ENCODE measurements at regions not wholly inside any gene's neighbourhood (a gene's known extent, or its start where the extent isn't known, plus 50 kb on each side); places are given as distances from the start of the nearest gene placed in this dataset.

- DNase-seq: no peak
- TF ChIP-seq POLR2AphosphoS5 (IDR thresholded peaks at IDR 0.05) (no peak), EP300 (IDR thresholded peaks at IDR 0.05; ENCODE audit: low read depth) (no peak), POLR2A (IDR thresholded peaks at IDR 0.05) (no peak)
- TF ChIP-seq, protein P1, sequence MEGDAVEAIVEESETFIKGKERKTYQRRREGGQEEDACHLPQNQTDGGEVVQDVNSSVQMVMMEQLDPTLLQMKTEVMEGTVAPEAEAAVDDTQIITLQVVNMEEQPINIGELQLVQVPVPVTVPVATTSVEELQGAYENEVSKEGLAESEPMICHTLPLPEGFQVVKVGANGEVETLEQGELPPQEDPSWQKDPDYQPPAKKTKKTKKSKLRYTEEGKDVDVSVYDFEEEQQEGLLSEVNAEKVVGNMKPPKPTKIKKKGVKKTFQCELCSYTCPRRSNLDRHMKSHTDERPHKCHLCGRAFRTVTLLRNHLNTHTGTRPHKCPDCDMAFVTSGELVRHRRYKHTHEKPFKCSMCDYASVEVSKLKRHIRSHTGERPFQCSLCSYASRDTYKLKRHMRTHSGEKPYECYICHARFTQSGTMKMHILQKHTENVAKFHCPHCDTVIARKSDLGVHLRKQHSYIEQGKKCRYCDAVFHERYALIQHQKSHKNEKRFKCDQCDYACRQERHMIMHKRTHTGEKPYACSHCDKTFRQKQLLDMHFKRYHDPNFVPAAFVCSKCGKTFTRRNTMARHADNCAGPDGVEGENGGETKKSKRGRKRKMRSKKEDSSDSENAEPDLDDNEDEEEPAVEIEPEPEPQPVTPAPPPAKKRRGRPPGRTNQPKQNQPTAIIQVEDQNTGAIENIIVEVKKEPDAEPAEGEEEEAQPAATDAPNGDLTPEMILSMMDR (IDR thresholded peaks at IDR 0.05): no peak
- Histone ChIP-seq H3K27ac (no peak overlapping the region), H3K4me1 (no peaks in the 10 kb centered on the region), H3K9me3 (no peaks in the 10 kb centered on the region), H3K27me3 (no peaks in the 10 kb centered on the region), H3K4me3 (no peak overlapping the region), H3K36me3 (no peaks in the 10 kb centered on the region)
- in situ Hi-C loops (cut with MboI; ENCODE audit: low pct_ligation_motif_present in 1 of 4, low pct_unique_long_range_greater_than_20kb in 1 of 4, low sequenced_read_pairs in 3 of 4): loop anchor here in 1 of 4 donors (25.0 kb wide), 1 partner anchor 1881 kb away; no protein-coding TSS in a partner anchor
- 41 to 56% methylated on average over 1 of the region's 1 CpG for WGBS, 2 donors (ENCODE audit: low coverage in 1 of 2)
- intact Hi-C loops (cut with DNase I; ENCODE audit: low total_unique reads): no loop called here
Measured at GRCh38 chr18:78168526-78168925, 811.1 kb upstream of the SALL3 start.

DNA sequence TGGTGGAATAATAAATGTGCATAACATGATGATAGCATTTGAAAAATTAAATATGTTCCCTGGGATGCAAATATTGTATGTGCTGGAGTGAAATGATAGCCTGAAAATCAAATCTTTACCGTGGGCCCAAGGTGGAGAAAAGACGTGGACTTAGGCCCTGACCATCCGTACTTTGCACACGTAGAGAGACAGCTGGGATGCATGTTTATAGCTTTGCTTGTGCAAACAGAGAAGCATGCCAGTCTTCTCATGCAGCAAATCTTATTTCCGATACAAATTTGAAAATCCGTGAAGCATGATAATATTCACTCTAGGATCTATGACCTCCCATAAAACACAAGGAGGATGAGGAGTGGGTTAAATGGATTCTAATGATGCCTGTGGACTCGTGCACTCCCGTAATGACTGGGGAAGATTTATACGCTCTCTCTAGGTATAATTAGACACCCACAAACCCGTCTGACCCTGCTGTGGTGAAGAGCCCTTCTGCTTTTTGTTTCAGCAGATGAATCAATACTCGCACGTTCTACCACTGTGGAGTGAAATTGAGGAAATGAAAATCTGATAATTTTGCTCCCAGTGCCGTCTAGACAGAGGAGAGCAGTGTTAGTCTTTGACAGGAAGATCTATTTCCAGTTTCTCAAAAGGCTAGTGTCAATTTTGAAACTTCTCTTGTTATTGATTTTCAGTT lies 810.3 kb upstream of the SALL3 start:
- intact Hi-C loops (cut with DNase I; ENCODE audit: low total_unique reads) (no loop called here), in situ Hi-C loops (cut with MboI; ENCODE audit: low pct_ligation_motif_present in 1 of 4, low pct_unique_long_range_greater_than_20kb in 1 of 4, low sequenced_read_pairs in 3 of 4) (loop anchor here in 1 of 4 donors (25.0 kb wide), 1 partner anchor 1882 kb away; no protein-coding TSS in a partner anchor)
- no peak for DNase-seq
- Histone ChIP-seq H3K27ac (no peak overlapping the region), H3K27me3 (no peaks in the 10 kb centered on the region), H3K9me3 (no peaks in the 10 kb centered on the region), H3K36me3 (no peaks in the 10 kb centered on the region), H3K4me1 (no peaks in the 10 kb centered on the region), H3K4me3 (no peak overlapping the region)
- TF ChIP-seq, protein P1 (IDR thresholded peaks at IDR 0.05): no peak
- TF ChIP-seq EP300 (IDR thresholded peaks at IDR 0.05; ENCODE audit: low read depth): no peak
- no peak for TF ChIP-seq POLR2A (IDR thresholded peaks at IDR 0.05)
- no peak for TF ChIP-seq POLR2AphosphoS5 (IDR thresholded peaks at IDR 0.05)
- WGBS, 2 donors (ENCODE audit: low coverage in 1 of 2): 24 to 47% methylated on average over 9 to 13 of the region's 13 CpGs

- in situ Hi-C loops (cut with MboI; ENCODE audit: low pct_ligation_motif_present in 1 of 4, low pct_unique_long_range_greater_than_20kb in 1 of 4, low sequenced_read_pairs in 3 of 4): loop anchor here in 1 of 4 donors (25.0 kb wide), 1 partner anchor 1885 kb away; no protein-coding TSS in a partner anchor
- Histone ChIP-seq H3K9me3 (no peaks in the 10 kb centered on the region), H3K36me3 (no peaks in the 10 kb centered on the region), H3K27me3 (no peaks in the 10 kb centered on the region), H3K4me3 (no peak overlapping the region), H3K4me1 (no peaks in the 10 kb centered on the region), H3K27ac (no peak overlapping the region)
- TF ChIP-seq EP300 (IDR thresholded peaks at IDR 0.05; ENCODE audit: low read depth) (no peak), POLR2A (IDR thresholded peaks at IDR 0.05) (no peak), POLR2AphosphoS5 (IDR thresholded peaks at IDR 0.05) (no peak)
- TF ChIP-seq, protein P1 (IDR thresholded peaks at IDR 0.05): no peak
- intact Hi-C loops (cut with DNase I; ENCODE audit: low total_unique reads): no loop called here
- WGBS, 2 donors (ENCODE audit: low coverage in 1 of 2): 63 to 79% methylated on average over 2 to 6 of the region's 6 CpGs
- DNase-seq: no peak
Measured at GRCh38 chr18:78171954-78172353, 807.7 kb upstream of the SALL3 start.

DNA sequence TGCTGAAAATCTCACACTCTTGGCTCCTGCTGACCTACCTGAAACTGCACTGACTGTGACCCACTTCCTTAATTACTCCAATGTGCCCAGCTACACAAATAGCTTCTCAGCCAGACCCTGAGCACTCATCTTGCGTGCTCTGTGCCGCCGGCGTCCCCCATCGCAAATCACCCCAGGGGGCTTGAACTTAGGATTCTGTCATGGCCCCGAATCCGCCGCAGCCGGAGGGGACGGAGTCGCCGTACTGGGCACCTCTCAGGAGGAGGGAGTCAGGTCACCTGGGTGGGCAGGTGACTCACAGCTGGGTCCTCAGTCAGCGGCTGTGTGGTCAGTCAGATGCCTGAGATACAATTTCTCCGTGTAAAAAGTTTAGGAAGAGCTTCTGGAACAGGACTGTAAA lies 804.9 kb upstream of the SALL3 start:
- DNase-seq: no peak
- TF ChIP-seq POLR2AphosphoS5 (IDR thresholded peaks at IDR 0.05): no peak
- TF ChIP-seq, protein P1 (IDR thresholded peaks at IDR 0.05): no peak
- TF ChIP-seq POLR2A (IDR thresholded peaks at IDR 0.05): no peak
- TF ChIP-seq EP300 (IDR thresholded peaks at IDR 0.05; ENCODE audit: low read depth): no peak
- Histone ChIP-seq H3K36me3 (no peaks in the 10 kb centered on the region), H3K27ac (no peak overlapping the region), H3K4me3 (no peak overlapping the region), H3K9me3 (no peaks in the 10 kb centered on the region), H3K4me1 (no peaks in the 10 kb centered on the region), H3K27me3 (no peaks in the 10 kb centered on the region)
- intact Hi-C loops (cut with DNase I; ENCODE audit: low total_unique reads): no loop called here
- in situ Hi-C loops (cut with MboI; ENCODE audit: low pct_ligation_motif_present in 1 of 4, low pct_unique_long_range_greater_than_20kb in 1 of 4, low sequenced_read_pairs in 3 of 4): loop anchor here in 1 of 4 donors (25.0 kb wide), 1 partner anchor 1887 kb away; no protein-coding TSS in a partner anchor
- WGBS, 2 donors (ENCODE audit: low coverage in 1 of 2): 91% methylated on average over 14 of the region's 14 CpGs; no CpG with 5 or more reads in 1 of the 2 donors
